ENCODE measurements at regions not wholly inside any gene's neighbourhood (a gene's known extent, or its start where the extent isn't known, plus 50 kb on each side); places are given as distances from the start of the nearest gene placed in this dataset.

- TF ChIP-seq POLR2A (IDR thresholded peaks at IDR 0.05), result no peak
- TF ChIP-seq, protein P1, sequence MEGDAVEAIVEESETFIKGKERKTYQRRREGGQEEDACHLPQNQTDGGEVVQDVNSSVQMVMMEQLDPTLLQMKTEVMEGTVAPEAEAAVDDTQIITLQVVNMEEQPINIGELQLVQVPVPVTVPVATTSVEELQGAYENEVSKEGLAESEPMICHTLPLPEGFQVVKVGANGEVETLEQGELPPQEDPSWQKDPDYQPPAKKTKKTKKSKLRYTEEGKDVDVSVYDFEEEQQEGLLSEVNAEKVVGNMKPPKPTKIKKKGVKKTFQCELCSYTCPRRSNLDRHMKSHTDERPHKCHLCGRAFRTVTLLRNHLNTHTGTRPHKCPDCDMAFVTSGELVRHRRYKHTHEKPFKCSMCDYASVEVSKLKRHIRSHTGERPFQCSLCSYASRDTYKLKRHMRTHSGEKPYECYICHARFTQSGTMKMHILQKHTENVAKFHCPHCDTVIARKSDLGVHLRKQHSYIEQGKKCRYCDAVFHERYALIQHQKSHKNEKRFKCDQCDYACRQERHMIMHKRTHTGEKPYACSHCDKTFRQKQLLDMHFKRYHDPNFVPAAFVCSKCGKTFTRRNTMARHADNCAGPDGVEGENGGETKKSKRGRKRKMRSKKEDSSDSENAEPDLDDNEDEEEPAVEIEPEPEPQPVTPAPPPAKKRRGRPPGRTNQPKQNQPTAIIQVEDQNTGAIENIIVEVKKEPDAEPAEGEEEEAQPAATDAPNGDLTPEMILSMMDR (IDR thresholded peaks at IDR 0.05), result no peak
- Histone ChIP-seq H3K27ac (no peak overlapping the region), H3K4me1 (replicated peaks in 1 of 2) (peaks cover 0 to 5% of the 10 kb centered on the region in 2 donors), H3K27me3 (peaks cover 2% of the 10 kb centered on the region), H3K9me3 (replicated peaks in 1 of 3) (no peaks in the 10 kb centered on the region), H3K36me3 (replicated peaks in 1 of 2) (no peaks in the 10 kb centered on the region), H3K4me3 (no peak overlapping the region)
- intact Hi-C loops (cut with DNase I), result no loop called here
- DNase-seq, result no peak
- 18 to 34% (median 28%) methylated on average over 5 of the region's 5 CpGs for WGBS, 4 donors
These were observed 221.2 kb downstream of the SOX9 start for GRCh38 chr17:72342061-72342460.

DNA sequence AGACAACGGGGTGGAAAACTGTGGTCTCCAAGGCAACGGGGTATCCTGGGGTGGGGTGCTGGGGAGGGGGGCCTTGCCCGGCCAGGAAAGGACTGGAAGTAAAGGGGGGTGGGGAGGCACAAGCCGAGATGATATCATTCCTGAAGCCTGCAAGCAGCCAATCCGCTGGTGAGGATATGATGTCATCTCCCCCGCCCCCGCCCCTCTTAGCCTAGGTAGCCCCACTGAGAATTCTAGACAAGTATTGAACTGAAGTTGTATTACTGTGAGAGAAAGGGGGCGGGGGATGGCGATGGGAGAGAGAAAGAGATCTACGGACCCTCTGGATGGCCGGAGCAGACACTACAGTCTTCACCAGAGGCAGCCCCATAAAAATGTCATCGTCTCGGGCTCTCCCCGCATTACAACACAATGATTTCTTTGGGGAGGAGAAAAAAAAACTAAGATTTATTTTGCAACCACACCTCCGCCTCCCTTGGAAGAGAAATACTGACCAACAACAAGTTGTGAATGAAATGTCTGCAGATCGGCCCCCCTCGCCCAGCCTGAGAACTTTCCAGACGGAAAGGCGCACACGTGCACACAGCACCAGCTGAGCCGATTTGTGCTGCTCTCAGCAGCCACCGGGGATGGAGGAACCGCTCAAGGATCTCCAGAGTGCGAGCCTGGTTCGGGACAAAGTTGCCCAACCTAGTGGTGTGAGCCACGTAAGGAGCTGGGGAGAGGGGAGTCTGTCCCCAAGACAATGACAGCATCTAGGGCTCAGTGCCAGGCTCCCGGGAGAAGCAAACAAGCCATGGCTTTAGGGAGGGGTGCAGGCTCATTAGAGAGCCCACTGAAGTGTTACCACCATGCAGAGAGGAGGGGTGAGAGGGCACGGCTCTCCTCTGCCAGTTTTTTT lies 222.1 kb downstream of the SOX9 start:
- intact Hi-C loops (cut with DNase I), result no loop called here
- TF ChIP-seq, protein P1 (IDR thresholded peaks at IDR 0.05), result no peak
- no peak for TF ChIP-seq POLR2A (IDR thresholded peaks at IDR 0.05)
- H3K9me3 ChIP-seq (replicated peaks in 1 of 3), result no peaks in the 10 kb centered on the region
- peaks cover 3% of the 10 kb centered on the region for H3K27me3 ChIP-seq
- 50 to 55% (median 51%) methylated on average over 27 to 28 of the region's 28 CpGs for WGBS, 4 donors
- H3K4me1 ChIP-seq (replicated peaks in 1 of 2), result peaks cover 0 to 5% of the 10 kb centered on the region in 2 donors
- no peak overlapping the region for H3K27ac ChIP-seq
- H3K4me3 ChIP-seq, result no peak overlapping the region
- no peak for DNase-seq
- H3K36me3 ChIP-seq (replicated peaks in 1 of 2), result no peaks in the 10 kb centered on the region

GRCh38 chr17:72343911-72344310 lies 223.1 kb downstream of the SOX9 start:
- Histone ChIP-seq H3K27ac (no peak overlapping the region), H3K9me3 (replicated peaks in 1 of 3) (no peaks in the 10 kb centered on the region), H3K4me3 (no peak overlapping the region), H3K36me3 (replicated peaks in 1 of 2) (no peaks in the 10 kb centered on the region), H3K4me1 (replicated peaks in 1 of 2) (no peaks in the 10 kb centered on the region), H3K27me3 (peaks cover 3% of the 10 kb centered on the region)
- no peak for DNase-seq
- TF ChIP-seq, protein P1 (IDR thresholded peaks at IDR 0.05), result no peak
- TF ChIP-seq POLR2A (IDR thresholded peaks at IDR 0.05), result no peak
- intact Hi-C loops (cut with DNase I), result no loop called here
- WGBS, 4 donors, result 58 to 78% (median 71%) methylated on average over 6 to 8 of the region's 8 CpGs

DNA sequence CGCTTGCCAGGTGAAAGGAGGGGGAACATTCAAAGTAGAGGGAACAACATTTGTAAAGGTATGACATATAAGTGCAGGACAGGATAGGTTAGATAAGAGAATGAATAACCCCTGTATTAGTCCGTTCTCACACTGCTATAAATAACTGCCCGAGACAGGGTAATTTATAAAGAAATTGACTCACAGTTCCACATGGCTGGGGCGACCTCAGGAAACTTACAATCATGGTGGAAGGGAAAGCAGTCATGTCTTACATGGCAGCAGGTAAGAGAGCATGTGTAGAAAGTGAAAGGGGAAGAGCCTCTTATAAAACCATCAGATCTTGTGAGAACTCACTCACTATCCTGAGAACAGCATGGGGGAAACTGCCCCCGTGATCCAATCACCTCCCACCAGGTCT lies 223.8 kb downstream of the SOX9 start:
- TF ChIP-seq POLR2A (IDR thresholded peaks at IDR 0.05), result no peak
- TF ChIP-seq, protein P1 (IDR thresholded peaks at IDR 0.05), result no peak
- H3K9me3 ChIP-seq (replicated peaks in 1 of 3), result no peaks in the 10 kb centered on the region
- peaks cover 3% of the 10 kb centered on the region for H3K27me3 ChIP-seq
- intact Hi-C loops (cut with DNase I), result no loop called here
- no peak for DNase-seq
- 60 to 69% (median 63%) methylated on average over 5 of the region's 5 CpGs for WGBS, 4 donors
- no peaks in the 10 kb centered on the region for H3K36me3 ChIP-seq (replicated peaks in 1 of 2)
- H3K27ac ChIP-seq, result no peak overlapping the region
- H3K4me3 ChIP-seq, result no peak overlapping the region
- H3K4me1 ChIP-seq (replicated peaks in 1 of 2), result no peaks in the 10 kb centered on the region
